Cardiac muscle cell (in vitro differentiated cells and primary cell): ENCODE measurements at regions not wholly inside any gene's neighbourhood (a gene's known extent, or its start where the extent isn't known, plus 50 kb on each side); places are given as distances from the start of the nearest gene placed in this dataset.

ENCODE experiments used
- DNase-seq, 2 donors: peaks; one replicate each; pipeline versions ENCODE4 v3.0.0 to v3.0.0-alpha.2; 2010 to 2017; ENCODE audit warnings: low read depth in 1 of 2, low spot score in 1 of 2
- H3K27ac ChIP-seq: fragments of 200-600 bp; sonication (generic); 2 replicates; pipeline ENCODE4 v1.5.1; 2016
- H3K27me3 ChIP-seq: fragments of 200-600 bp; sonication (generic); 2 replicates; pipeline ENCODE4 v1.6.0; 2016; ENCODE audit warnings: control low read depth
- H3K36me3 ChIP-seq: fragments of 200-600 bp; sonication (generic); 2 replicates; pipeline ENCODE4 v1.5.1; 2016; ENCODE audit warnings: control low read depth
- H3K4me1 ChIP-seq: fragments of 200-600 bp; sonication (generic); 2 replicates; pipeline ENCODE4 v1.8.1; 2017; ENCODE audit warnings: low read depth, mild to moderate bottlenecking, mixed run types
- H3K4me3 ChIP-seq: fragments of 200-600 bp; sonication (generic); 2 replicates; pipeline ENCODE4 v1.5.1; 2016; ENCODE audit warnings: mild to moderate bottlenecking
- H3K9me3 ChIP-seq: fragments of 200-600 bp; sonication (generic); 2 replicates; pipeline ENCODE4 v1.5.1; 2017; ENCODE audit warnings: low read depth, mild to moderate bottlenecking, control low read depth
- TF ChIP-seq, protein P1 (sequence below): IDR thresholded peaks from 2 replicates; pipeline ENCODE4 v1.5.1; 2012; ENCODE audit warnings: low read depth, mild to moderate bottlenecking, low read length

GRCh38 chr6:11633741-11634509 lies 96.4 kb downstream of the TMEM170B start:
- no peaks in the 10 kb centered on the region for H3K4me1 ChIP-seq
- no peak overlapping the region for H3K27ac ChIP-seq
- H3K36me3 ChIP-seq, result no peaks in the 10 kb centered on the region
- H3K27me3 ChIP-seq, result no peaks in the 10 kb centered on the region
- TF ChIP-seq, protein P1, sequence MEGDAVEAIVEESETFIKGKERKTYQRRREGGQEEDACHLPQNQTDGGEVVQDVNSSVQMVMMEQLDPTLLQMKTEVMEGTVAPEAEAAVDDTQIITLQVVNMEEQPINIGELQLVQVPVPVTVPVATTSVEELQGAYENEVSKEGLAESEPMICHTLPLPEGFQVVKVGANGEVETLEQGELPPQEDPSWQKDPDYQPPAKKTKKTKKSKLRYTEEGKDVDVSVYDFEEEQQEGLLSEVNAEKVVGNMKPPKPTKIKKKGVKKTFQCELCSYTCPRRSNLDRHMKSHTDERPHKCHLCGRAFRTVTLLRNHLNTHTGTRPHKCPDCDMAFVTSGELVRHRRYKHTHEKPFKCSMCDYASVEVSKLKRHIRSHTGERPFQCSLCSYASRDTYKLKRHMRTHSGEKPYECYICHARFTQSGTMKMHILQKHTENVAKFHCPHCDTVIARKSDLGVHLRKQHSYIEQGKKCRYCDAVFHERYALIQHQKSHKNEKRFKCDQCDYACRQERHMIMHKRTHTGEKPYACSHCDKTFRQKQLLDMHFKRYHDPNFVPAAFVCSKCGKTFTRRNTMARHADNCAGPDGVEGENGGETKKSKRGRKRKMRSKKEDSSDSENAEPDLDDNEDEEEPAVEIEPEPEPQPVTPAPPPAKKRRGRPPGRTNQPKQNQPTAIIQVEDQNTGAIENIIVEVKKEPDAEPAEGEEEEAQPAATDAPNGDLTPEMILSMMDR, result no peak
- no peaks in the 10 kb centered on the region for H3K9me3 ChIP-seq
- H3K4me3 ChIP-seq, result no peak overlapping the region
- no peak for DNase-seq

- no peak overlapping the region for H3K27ac ChIP-seq
- DNase-seq, result no peak
- no peaks in the 10 kb centered on the region for H3K36me3 ChIP-seq
- H3K4me3 ChIP-seq, result no peak overlapping the region
- no peaks in the 10 kb centered on the region for H3K4me1 ChIP-seq
- TF ChIP-seq, protein P1, result no peak
- H3K27me3 ChIP-seq, result no peaks in the 10 kb centered on the region
- H3K9me3 ChIP-seq, result no peaks in the 10 kb centered on the region
These were observed 97.4 kb downstream of the TMEM170B start for GRCh38 chr6:11634948-11635347.

GRCh38 chr6:11636121-11636520 lies 98.6 kb downstream of the TMEM170B start:
- H3K4me1 ChIP-seq, result no peaks in the 10 kb centered on the region
- H3K36me3 ChIP-seq, result no peaks in the 10 kb centered on the region
- H3K4me3 ChIP-seq, result no peak overlapping the region
- H3K9me3 ChIP-seq, result no peaks in the 10 kb centered on the region
- no peak overlapping the region for H3K27ac ChIP-seq
- TF ChIP-seq, protein P1, result no peak
- H3K27me3 ChIP-seq, result no peaks in the 10 kb centered on the region
- DNase-seq, result no peak

DNA sequence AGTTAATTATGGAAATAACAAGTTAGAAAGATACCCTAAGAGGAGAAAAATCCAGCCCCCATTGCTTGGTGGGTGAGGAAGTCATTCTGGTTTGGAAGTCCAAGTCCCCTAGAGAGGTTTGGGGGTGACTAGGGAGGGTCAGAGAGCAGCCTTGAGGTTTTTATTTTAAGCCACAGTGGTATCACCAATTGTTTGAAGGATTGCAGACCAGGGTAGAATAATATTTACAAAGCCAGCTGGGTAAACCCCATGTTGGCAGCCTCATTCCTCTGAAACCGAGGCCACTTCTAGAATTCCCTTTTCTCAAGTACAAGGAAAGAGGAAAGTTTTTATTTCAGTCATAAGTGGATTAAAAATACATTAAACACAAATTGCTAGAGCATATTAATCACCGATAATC lies 99.7 kb downstream of the TMEM170B start:
- no peaks in the 10 kb centered on the region for H3K36me3 ChIP-seq
- DNase-seq, result no peak
- H3K9me3 ChIP-seq, result no peaks in the 10 kb centered on the region
- no peak overlapping the region for H3K4me3 ChIP-seq
- no peaks in the 10 kb centered on the region for H3K4me1 ChIP-seq
- no peak overlapping the region for H3K27ac ChIP-seq
- no peaks in the 10 kb centered on the region for H3K27me3 ChIP-seq
- TF ChIP-seq, protein P1, result no peak

GRCh38 chr6:11639376-11640235 lies 102.1 kb downstream of the TMEM170B start:
- Histone ChIP-seq H3K4me3 (no peak overlapping the region), H3K27ac (no peak overlapping the region), H3K27me3 (no peaks in the 10 kb centered on the region), H3K36me3 (no peaks in the 10 kb centered on the region), H3K4me1 (no peaks in the 10 kb centered on the region), H3K9me3 (no peaks in the 10 kb centered on the region)
- TF ChIP-seq, protein P1, result no peak
- no peak for DNase-seq
